Loucy (cell line): ENCODE measurements at regions not wholly inside any gene's neighbourhood (a gene's known extent, or its start where the extent isn't known, plus 50 kb on each side); places are given as distances from the start of the nearest gene placed in this dataset.

Source experiments
- H2AFZ ChIP-seq: fragments of 200-600 bp; sonication (generic); 2 replicates; pipeline ENCODE4 v1.6.0; 2016; ENCODE audit warnings: antibody characterized with exemption, mild to moderate bottlenecking, low read length, moderate library complexity
- H3F3A ChIP-seq: fragments of 200-600 bp; 2 replicates; pipeline ENCODE4 v1.6.0; 2016; ENCODE audit warnings: antibody characterized with exemption, low read depth, mild to moderate bottlenecking
- H3K27me3 ChIP-seq: fragments of 200-600 bp; sonication (generic); 2 replicates; pipeline ENCODE4 v1.6.1; 2014; ENCODE audit warnings: low read length, mild to moderate bottlenecking; ENCODE audit not compliant: insufficient read depth, poor library complexity, severe bottlenecking
- H3K36me3 ChIP-seq: fragments of 200-600 bp; sonication (generic); 2 replicates; pipeline ENCODE4 v1.6.1; 2016; ENCODE audit warnings: low read length; ENCODE audit not compliant: insufficient read depth
- H3K4me1 ChIP-seq: fragments of 200-600 bp; sonication (generic); 2 replicates; pipeline ENCODE4 v1.5.1; 2014; ENCODE audit warnings: low read length, mild to moderate bottlenecking; ENCODE audit not compliant: insufficient read depth, poor library complexity, severe bottlenecking
- H3K4me2 ChIP-seq: fragments of 200-600 bp; sonication (generic); 2 replicates; pipeline ENCODE4 v1.6.0; 2014; ENCODE audit warnings: antibody characterized with exemption, low read length, low read depth, mild to moderate bottlenecking; ENCODE audit not compliant: poor library complexity, severe bottlenecking
- H3K4me3 ChIP-seq: fragments of 200-600 bp; sonication (generic); 2 replicates; pipeline ENCODE4 v1.5.1; 2014; ENCODE audit warnings: low read length, mild to moderate bottlenecking, mixed read lengths; ENCODE audit not compliant: poor library complexity, severe bottlenecking
- H3K79me2 ChIP-seq: fragments of 200-600 bp; sonication (generic); 2 replicates; pipeline ENCODE4 v1.6.1; 2014; ENCODE audit warnings: low read length; ENCODE audit not compliant: insufficient read depth
- H3K9ac ChIP-seq: fragments of 200-600 bp; sonication (generic); 2 replicates; pipeline ENCODE4 v1.6.0; 2014; ENCODE audit warnings: mild to moderate bottlenecking, low read depth, low read length, moderate library complexity; ENCODE audit not compliant: poor library complexity, severe bottlenecking
- H3K9me2 ChIP-seq: fragments of 200-600 bp; sonication (generic); replicated peaks from 2 replicates; pipeline ENCODE4 v1.6.1; 2016; ENCODE audit warnings: low read depth, low read length, mixed read lengths
- H3K9me3 ChIP-seq: fragments of 200-600 bp; sonication (generic); 2 replicates; pipeline ENCODE4 v1.6.1; 2014; ENCODE audit warnings: mild to moderate bottlenecking, antibody characterized with exemption, low read length, low read depth; ENCODE audit not compliant: insufficient read depth
- H4K20me1 ChIP-seq: fragments of 200-600 bp; sonication (generic); 2 replicates; pipeline ENCODE4 v1.6.0; 2014; ENCODE audit warnings: antibody characterized with exemption, low read length, mild to moderate bottlenecking; ENCODE audit not compliant: insufficient read depth, poor library complexity, severe bottlenecking
- CTCF ChIP-seq: fragments of 200-600 bp; sonication (generic); conservative IDR thresholded peaks from 2 replicates; pipeline ENCODE4 v1.5.1; 2014; ENCODE audit warnings: mild to moderate bottlenecking, antibody characterized with exemption, low read length
- EZH2phosphoT487 ChIP-seq: fragments of 200-600 bp; IDR thresholded peaks from 2 replicates; pipeline ENCODE4 v1.6.1; 2018; ENCODE audit warnings: antibody characterized with exemption, mild to moderate bottlenecking, moderate library complexity, borderline replicate concordance

DNA sequence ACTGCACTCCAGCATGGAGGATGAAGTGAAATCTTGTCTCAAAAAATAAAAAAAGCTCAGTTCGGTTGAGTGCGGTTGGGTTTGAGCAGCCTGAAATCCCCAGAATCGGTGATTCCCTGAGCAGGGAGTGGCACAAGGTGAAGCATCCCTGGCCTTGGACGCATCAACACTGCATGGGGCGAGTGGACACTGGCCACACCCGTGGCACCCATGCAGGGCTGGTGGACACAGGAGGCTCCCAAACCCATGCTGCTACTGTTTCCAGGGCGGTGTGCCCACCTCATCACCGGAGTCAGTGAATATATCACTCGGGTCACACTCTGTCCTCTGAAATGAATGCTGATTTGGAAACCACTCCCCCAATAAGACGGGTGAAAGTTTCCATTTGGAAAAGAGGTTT, 53.4 kb upstream of the ACTRT2 start:
- Histone ChIP-seq H3K36me3 (no peaks in the 10 kb centered on the region), H3K79me2 (no peaks in the 10 kb centered on the region), H4K20me1 (no peaks in the 10 kb centered on the region), H3K9me2 (no peaks in the 10 kb centered on the region), H3K9ac (no peak overlapping the region), H2AFZ (no peak overlapping the region), H3F3A (no peaks in the 10 kb centered on the region), H3K4me3 (no peak overlapping the region), H3K4me1 (peaks cover 7% of the 10 kb centered on the region), H3K9me3 (no peaks in the 10 kb centered on the region; the same call in 1 of the 2 replicates), H3K27me3 (no peaks in the 10 kb centered on the region), H3K4me2 (no peak overlapping the region)
- TF ChIP-seq CTCF, result no peak
- TF ChIP-seq EZH2phosphoT487, result no peak

DNA sequence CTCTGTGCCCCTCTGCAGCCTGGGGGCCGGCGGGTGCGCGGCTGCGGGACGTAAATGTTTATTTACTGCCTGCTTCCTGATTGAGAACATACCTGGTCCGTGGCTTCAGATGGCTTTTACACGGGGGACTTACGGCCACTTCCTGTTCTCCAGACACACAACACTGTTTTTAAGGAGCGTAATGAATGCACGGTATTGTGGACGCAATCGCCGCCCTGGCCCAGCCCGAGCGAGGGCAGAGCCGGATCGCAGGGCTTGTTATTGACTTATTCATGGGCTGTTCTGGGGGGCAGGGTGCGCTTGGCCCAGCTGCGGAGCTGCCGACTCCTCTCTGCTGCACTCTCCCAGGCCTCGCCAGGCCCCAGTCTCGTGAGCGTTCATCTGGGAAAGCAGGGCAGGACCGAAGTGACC, 52.8 kb upstream of the ACTRT2 start:
- Histone ChIP-seq H2AFZ (no peak overlapping the region), H3K4me1 (peaks cover 13% of the 10 kb centered on the region), H3F3A (no peaks in the 10 kb centered on the region), H3K9me2 (no peaks in the 10 kb centered on the region), H3K9ac (no peak overlapping the region), H3K4me2 (no peak overlapping the region), H3K36me3 (no peaks in the 10 kb centered on the region), H3K9me3 (no peaks in the 10 kb centered on the region; the same call in 1 of the 2 replicates), H3K79me2 (no peaks in the 10 kb centered on the region), H3K4me3 (no peak overlapping the region), H3K27me3 (no peaks in the 10 kb centered on the region), H4K20me1 (no peaks in the 10 kb centered on the region)
- TF ChIP-seq EZH2phosphoT487 (no peak), CTCF (no peak)

DNA sequence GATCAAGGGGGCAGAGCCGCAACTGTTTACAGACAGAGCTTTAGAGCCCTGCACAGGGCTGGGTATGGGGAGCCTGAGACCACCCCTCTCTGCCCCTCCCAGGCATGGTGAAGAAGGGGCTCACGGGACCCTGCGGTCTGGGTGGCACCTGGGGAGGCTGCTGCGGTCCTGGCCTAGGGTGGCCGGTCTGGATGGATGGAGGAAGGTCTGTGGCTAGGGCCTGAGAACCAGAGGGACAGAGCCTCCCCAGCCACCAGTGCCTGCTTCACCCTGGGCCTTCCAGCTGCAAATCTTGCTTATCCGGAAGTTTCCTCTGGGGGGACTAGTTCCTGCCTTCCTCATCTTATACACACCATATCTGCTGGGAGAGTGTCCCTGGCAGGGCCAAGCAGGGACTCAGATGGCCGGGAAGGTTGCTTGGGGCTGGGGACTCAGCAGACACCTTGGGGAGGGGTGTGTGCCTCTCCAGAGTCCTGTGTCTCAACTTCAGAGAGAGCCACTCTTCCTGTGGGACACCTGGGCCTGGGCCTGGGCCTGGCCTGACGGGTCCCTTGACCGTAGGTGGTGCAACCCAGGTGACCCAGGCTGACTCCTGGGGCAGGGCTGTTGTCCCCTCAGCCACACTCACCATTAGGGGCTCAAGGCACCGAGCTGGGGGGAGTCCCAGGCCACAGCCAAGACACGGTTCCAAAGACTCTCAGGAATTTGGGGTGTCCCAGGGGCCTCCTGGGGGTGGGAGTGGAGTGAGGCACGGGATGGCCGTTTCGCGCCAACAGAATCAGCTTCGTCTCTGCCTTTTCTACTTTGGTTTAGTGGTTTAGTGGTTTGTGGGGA, 52.0 kb upstream of the ACTRT2 start:
- no peak overlapping the region for H2AFZ ChIP-seq
- no peak overlapping the region for H3K4me2 ChIP-seq
- H3K36me3 ChIP-seq, result no peaks in the 10 kb centered on the region
- no peaks in the 10 kb centered on the region for H3K79me2 ChIP-seq
- H3K9me2 ChIP-seq, result no peaks in the 10 kb centered on the region
- H3K4me3 ChIP-seq, result no peak overlapping the region
- TF ChIP-seq CTCF, result no peak
- TF ChIP-seq EZH2phosphoT487, result no peak
- no peaks in the 10 kb centered on the region for H4K20me1 ChIP-seq
- no peak overlapping the region for H3K9ac ChIP-seq
- H3K9me3 ChIP-seq, result no peaks in the 10 kb centered on the region; the same call in 1 of the 2 replicates
- peaks cover 21% of the 10 kb centered on the region for H3K4me1 ChIP-seq
- H3K27me3 ChIP-seq, result no peaks in the 10 kb centered on the region
- H3F3A ChIP-seq, result no peaks in the 10 kb centered on the region
